Keratinocyte (primary cell): ENCODE measurements at regions not wholly inside any gene's neighbourhood (a gene's known extent, or its start where the extent isn't known, plus 50 kb on each side); places are given as distances from the start of the nearest gene placed in this dataset.
A peak's percentile ranks its signal among the peaks of the same experiment; 100 is the strongest.

ENCODE experiments used
- DNase-seq: peaks from one replicate; pipeline ENCODE4 v3.0.0-alpha.2; 2011; ENCODE audit warnings: low read depth, missing footprints, low spot score
- FAIRE-seq: peaks from 2 replicates; lab custom pipeline; 2011; peaks lifted over from hg19 to GRCh38; lab: Jason Lieb, UNC
- H2AFZ ChIP-seq: 2 replicates; pipeline ENCODE4 v1.6.0; 2012; ENCODE audit warnings: low read length, control low read depth, inconsistent platforms; ENCODE audit not compliant: control insufficient read depth
- H3K27ac ChIP-seq: 2 replicates; pipeline ENCODE4 v1.5.1; 2011; ENCODE audit warnings: low read length; ENCODE audit not compliant: control insufficient read depth, insufficient read depth
- H3K27me3 ChIP-seq: 3 replicates; pipeline ENCODE4 v1.6.0; 2011; ENCODE audit warnings: low read length; ENCODE audit not compliant: control insufficient read depth, insufficient read depth; ENCODE audit errors: extremely low read depth
- H3K36me3 ChIP-seq, 2 experiments: 2 replicates in 1 of 2; 3 replicates in 1 of 2; pipeline ENCODE4 v1.5.1; 2011; ENCODE audit warnings: low read length in 2 of 2, mild to moderate bottlenecking in 1 of 2; ENCODE audit not compliant: control insufficient read depth in 2 of 2, insufficient read depth in 2 of 2; ENCODE audit errors: extremely low read depth in 1 of 2
- H3K4me1 ChIP-seq: 3 replicates; pipeline ENCODE4 v1.5.1; 2011; ENCODE audit warnings: low read length; ENCODE audit not compliant: control insufficient read depth, insufficient read depth; ENCODE audit errors: extremely low read depth
- H3K4me2 ChIP-seq: 3 replicates; pipeline ENCODE4 v1.6.0; 2011; ENCODE audit warnings: low read depth, low read length; ENCODE audit not compliant: control insufficient read depth, insufficient read depth; ENCODE audit errors: extremely low read depth
- H3K4me3 ChIP-seq, 3 experiments: fragments of 200-600 bp in 1 of 3; sonication (generic) in 1 of 3; 2 replicates in 2 of 3; 3 replicates in 1 of 3; pipeline ENCODE4 v1.5.1; 2011 to 2016; ENCODE audit warnings: low read length in 3 of 3, mild to moderate bottlenecking in 3 of 3, control low read depth in 2 of 3, inconsistent platforms in 1 of 3, low read depth in 1 of 3, mixed read lengths in 1 of 3, mixed run types in 1 of 3, moderate library complexity in 1 of 3; ENCODE audit not compliant: control insufficient read depth in 2 of 3, insufficient read depth in 2 of 3; ENCODE audit errors: extremely low read depth in 1 of 3
- H3K79me2 ChIP-seq: 2 replicates; pipeline ENCODE4 v1.6.0; 2012; ENCODE audit warnings: low read length; ENCODE audit not compliant: control insufficient read depth, insufficient read depth
- H3K9ac ChIP-seq: 3 replicates; pipeline ENCODE4 v1.6.0; 2011; ENCODE audit warnings: low read length; ENCODE audit not compliant: control insufficient read depth, insufficient read depth; ENCODE audit errors: extremely low read depth
- H3K9me1 ChIP-seq: 3 replicates; pipeline ENCODE4 v1.6.0; 2011; ENCODE audit warnings: low read length; ENCODE audit not compliant: control insufficient read depth, insufficient read depth; ENCODE audit errors: extremely low read depth
- H3K9me3 ChIP-seq: 2 replicates; pipeline ENCODE4 v1.5.1; 2012; ENCODE audit warnings: low read depth, low read length; ENCODE audit not compliant: control insufficient read depth
- H4K20me1 ChIP-seq: 3 replicates; pipeline ENCODE4 v1.6.0; 2011; ENCODE audit warnings: low read length; ENCODE audit not compliant: control insufficient read depth, insufficient read depth; ENCODE audit errors: extremely low read depth
- CTCF ChIP-seq, 3 experiments: IDR thresholded peaks in 1 of 3; conservative IDR thresholded peaks in 1 of 3; optimal IDR thresholded peaks in 1 of 3; 2 replicates in 2 of 3; 3 replicates in 1 of 3; pipeline versions ENCODE3 to v1.5.1; 2011; ENCODE audit warnings: low read length in 3 of 3, mild to moderate bottlenecking in 3 of 3, moderate library complexity in 2 of 3, control low read depth in 1 of 3, inconsistent platforms in 1 of 3; ENCODE audit not compliant: insufficient read depth in 2 of 3; ENCODE audit errors: extremely low read depth in 1 of 3
- EZH2 ChIP-seq: IDR thresholded peaks from one replicate; pipeline ENCODE4 v1.6.1; 2012; ENCODE audit warnings: inconsistent platforms, mild to moderate bottlenecking, low read length, moderate library complexity
- dilution Hi-C: fragments of 300-500 bp; cut with MboI; formaldehyde crosslinking; loops from one replicate; pipeline ENCODE4 v1.7.0; 2020; ENCODE audit warnings: low sequenced_read_pairs; ENCODE audit not compliant: extremely low pct_ligation_motif_present

- peaks cover 11% of the 10 kb centered on the region for H3K4me1 ChIP-seq
- TF ChIP-seq EZH2 (no peak), CTCF (optimal IDR thresholded peaks at IDR 0.05 in 1 of 3, IDR thresholded peaks at IDR 0.05 in 1 of 3, conservative IDR thresholded peaks at IDR 0.05 in 1 of 3; ENCODE audit: extremely low read depth in 1 of 3, insufficient read depth in 2 of 3, low read length in 3 of 3) (no peak)
- peak; percentile 60 for FAIRE-seq
Measured at GRCh38 chr3:64908251-64908685, 220.5 kb upstream of the ADAMTS9 start.

DNA sequence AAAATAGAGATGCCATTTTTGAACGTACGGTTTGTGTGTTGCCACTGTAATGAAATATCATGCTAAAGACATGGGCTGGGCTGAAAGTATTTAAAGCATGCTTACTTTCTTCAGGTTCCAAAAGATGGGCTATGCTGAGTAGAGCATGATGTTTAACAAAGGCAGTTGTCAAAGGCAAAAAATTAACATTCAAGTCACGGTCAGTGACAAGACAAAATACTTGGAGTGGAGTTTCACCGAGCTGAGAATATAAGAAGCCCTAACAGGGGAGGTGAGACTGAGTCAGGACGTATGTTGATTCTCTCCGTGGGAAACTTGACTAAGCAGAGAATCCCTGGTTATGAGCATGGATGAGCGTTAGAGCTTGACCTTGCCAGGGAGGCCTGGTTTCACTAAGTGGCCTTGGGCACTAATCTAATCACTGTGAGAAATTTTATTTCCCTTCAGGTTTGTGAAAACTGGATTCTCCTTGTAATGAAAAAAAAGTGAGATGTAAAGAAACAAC lies 218.2 kb upstream of the ADAMTS9 start:
- Histone ChIP-seq H3K9me1 (no peaks in the 10 kb centered on the region), H3K9me3 (no peaks in the 10 kb centered on the region), H2AFZ (no peak overlapping the region), H3K36me3 (no peaks in the 10 kb centered on the region), H3K27ac (no peak overlapping the region), H3K79me2 (no peaks in the 10 kb centered on the region), H3K4me2 (no peak overlapping the region), H3K9ac (no peak overlapping the region), H3K27me3 (no peaks in the 10 kb centered on the region), H3K4me3 (no peak overlapping the region), H4K20me1 (no peaks in the 10 kb centered on the region), H3K4me1 (peaks cover 11% of the 10 kb centered on the region)
- TF ChIP-seq CTCF (optimal IDR thresholded peaks at IDR 0.05 in 1 of 3, IDR thresholded peaks at IDR 0.05 in 1 of 3, conservative IDR thresholded peaks at IDR 0.05 in 1 of 3; ENCODE audit: extremely low read depth in 1 of 3, insufficient read depth in 2 of 3, low read length in 3 of 3) (no peak), EZH2 (no peak)
- no peak for FAIRE-seq
- no peak for DNase-seq
- dilution Hi-C loops, result no loop called here

More at GRCh38 chr3:64908251-64908685, 220.5 kb upstream of the ADAMTS9 start:
- Histone ChIP-seq H3K9ac (no peak overlapping the region), H2AFZ (peak overlapping the region; percentile 71), H3K4me3 (no peak overlapping the region), H4K20me1 (no peaks in the 10 kb centered on the region), H3K79me2 (no peaks in the 10 kb centered on the region), H3K36me3 (no peaks in the 10 kb centered on the region), H3K27me3 (no peaks in the 10 kb centered on the region), H3K9me1 (no peaks in the 10 kb centered on the region), H3K9me3 (no peaks in the 10 kb centered on the region), H3K27ac (no peak overlapping the region), H3K4me2 (peak overlapping the region; percentile 77)
- no peak for DNase-seq
- dilution Hi-C loops, result no loop called here
